Medulla oblongata (tissue), 1 donor: ENCODE measurements at regions not wholly inside any gene's neighbourhood (a gene's known extent, or its start where the extent isn't known, plus 50 kb on each side); places are given as distances from the start of the nearest gene placed in this dataset.
"Not testable (repeated sequence)": the region's sequence is repeated elsewhere in the genome, so short reads cannot be mapped to it uniquely, and the experiment has no call there.

Experiments used
- DNase-seq: peaks from one replicate; pipeline ENCODE4 v3.0.0-alpha.2; 2015; ENCODE audit errors: extremely low spot score

- peak; percentile 65 for DNase-seq
Measured at GRCh38 chr6:137933696-137934095, 66.6 kb downstream of the TNFAIP3 start.

GRCh38 chr6:137936798-137937197, 69.7 kb downstream of the TNFAIP3 start:
- DNase-seq, result no peak

GRCh38 chr6:137937834-137938233, 70.8 kb downstream of the TNFAIP3 start:
- DNase-seq, result no peak

DNA sequence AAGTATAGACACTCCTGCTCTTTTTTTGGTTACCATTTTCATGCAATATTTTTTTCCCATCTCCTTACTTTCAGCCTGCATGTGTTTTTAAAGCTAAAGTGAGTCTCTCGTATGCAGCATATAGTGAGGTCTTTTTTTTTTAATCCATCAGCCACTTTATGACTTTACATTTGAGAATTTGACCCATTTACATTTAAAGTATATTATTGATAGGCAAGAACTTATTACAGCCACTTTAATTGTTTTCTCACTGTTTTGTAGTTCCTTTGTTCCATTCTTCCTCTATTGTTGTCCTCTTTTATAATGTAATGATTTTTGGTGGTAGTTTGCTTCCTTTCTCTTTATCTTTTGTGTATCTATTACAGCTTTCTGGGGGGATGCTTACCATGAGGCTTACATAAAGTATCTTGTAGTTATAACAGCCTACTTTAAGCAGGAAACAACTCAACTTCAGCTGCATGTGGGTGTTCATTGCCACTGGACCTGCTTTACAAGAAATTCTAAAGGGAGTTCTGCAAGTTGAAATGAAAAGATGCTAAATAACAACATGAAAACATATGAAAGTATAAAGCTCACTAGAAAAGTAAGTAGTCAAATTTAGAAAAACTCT, 71.8 kb downstream of the TNFAIP3 start:
- DNase-seq, result no peak

- DNase-seq, result no peak
Measured at GRCh38 chr6:137941995-137942394, 74.9 kb downstream of the TNFAIP3 start.

DNA sequence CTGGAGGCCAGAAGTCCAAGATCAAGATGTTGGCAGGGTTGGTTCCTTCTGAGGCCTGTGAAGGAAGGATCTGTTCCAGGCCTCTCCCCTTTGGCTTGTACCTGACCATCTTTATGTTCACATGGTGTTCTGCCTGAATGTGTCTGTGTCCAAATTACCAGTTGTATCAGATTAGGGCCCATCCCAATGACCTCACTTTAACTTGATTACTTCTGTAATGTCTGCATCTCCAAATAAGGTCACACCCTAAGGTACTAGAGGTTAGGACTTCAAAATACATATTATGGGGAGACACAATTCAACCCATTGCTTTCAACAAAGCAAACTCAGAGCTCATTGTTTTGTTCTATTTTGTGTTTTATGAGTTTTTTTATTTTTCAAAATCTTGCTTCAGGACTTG, 75.7 kb downstream of the TNFAIP3 start:
- DNase-seq, result no peak

DNA sequence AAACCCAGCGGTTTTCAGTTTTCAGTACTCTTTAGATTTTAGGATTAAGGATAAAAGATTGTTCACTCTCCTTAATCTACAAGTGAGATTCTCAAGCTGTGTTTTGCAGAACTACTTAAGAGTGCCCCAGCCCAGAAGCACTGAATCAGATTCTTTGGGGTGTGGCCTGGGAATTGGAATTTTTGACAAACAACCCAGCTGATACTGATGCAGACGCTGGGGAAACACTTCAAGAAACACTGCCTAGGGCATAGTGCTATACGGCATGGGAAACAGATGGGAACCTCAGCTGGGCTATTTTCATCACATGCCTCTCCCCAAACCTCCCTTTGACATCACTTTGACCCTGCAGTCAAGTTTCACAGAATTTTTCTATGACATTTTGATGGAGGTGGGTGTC, 77.3 kb downstream of the TNFAIP3 start:
- DNase-seq, result not testable (repeated sequence)

DNA sequence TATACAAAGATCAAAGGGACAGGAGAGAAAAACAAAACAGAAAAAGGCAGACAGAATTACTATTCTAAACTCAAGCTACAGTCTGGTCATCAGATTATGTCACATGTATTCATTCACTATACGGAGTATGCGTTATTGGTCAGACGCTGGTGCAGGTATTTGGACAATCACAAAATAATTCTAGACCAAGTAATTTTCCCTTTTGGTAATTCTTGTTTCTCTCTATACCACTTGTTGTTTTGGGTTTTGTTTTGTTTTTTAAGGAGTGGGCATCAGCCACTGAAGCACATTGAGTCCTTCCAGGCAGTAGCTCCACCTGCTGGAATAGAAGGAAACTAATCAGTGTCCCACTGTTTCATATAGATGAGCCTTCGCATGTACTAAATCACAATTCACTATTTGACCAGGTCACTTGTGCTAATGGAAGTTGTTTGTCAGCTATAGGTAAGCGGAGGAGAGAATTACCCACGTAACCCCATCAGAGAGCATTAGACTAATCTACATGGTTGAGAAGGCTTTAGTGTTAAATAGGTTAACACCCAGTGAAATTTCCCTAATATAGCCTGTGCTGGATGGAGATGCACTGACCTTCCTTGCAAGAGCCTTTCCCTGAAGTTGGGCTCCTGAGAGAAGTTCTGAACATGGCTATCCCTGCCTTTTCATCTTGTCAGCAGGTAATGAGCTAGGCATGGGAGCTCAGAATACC, 77.9 kb downstream of the TNFAIP3 start:
- peak; percentile 53 for DNase-seq

- DNase-seq, result no peak
Measured at GRCh38 chr6:137949686-137950390, 82.8 kb downstream of the TNFAIP3 start.

- DNase-seq, result no peak
Measured at GRCh38 chr6:137950581-137950980, 83.5 kb downstream of the TNFAIP3 start.

DNA sequence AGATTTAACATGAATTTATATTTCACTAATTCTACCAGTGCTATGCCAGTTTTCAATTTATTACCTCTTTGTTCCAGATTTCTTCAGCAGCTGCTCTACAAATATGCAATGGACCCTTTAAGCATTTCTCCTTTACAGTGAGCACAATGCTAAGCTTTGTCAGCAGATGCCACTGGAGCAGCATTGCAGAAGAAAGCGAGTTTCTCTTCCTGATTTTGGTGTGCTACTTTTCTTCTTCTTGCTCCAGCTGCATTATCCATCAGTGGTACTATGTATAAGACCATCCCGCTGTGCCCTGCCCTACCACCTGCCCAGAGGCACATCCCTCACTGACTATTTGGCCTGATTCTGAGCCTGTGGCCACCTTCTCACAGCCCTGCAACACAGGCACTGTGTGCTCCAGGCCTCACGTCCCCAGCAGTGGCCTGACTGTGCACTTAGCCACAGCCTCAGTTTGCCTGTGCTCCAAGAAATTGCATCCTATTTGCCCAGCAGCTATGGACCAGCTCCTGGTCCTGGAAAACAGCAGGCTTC, 84.1 kb downstream of the TNFAIP3 start:
- DNase-seq, result peak; percentile 64

- no peak for DNase-seq
Measured at GRCh38 chr6:137952247-137952646, 85.2 kb downstream of the TNFAIP3 start.

DNA sequence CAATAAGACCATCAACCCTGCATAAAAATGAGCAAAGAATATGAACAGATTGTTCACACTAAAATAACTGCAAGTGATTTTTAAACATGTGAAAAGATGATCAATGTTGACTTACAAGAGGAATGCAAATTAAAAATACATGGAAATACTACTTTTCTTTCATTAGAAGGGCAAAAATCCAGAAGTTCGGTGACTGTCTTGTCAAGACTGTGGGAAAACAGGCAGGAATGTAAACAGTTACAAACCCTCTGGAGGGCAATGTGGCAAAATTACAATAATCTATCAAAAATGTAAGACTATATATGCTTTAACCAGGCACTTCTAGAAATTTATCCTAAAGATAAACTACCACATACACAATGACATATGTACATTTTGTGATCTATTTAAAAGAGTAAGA, 86.7 kb downstream of the TNFAIP3 start:
- DNase-seq, result no peak

DNA sequence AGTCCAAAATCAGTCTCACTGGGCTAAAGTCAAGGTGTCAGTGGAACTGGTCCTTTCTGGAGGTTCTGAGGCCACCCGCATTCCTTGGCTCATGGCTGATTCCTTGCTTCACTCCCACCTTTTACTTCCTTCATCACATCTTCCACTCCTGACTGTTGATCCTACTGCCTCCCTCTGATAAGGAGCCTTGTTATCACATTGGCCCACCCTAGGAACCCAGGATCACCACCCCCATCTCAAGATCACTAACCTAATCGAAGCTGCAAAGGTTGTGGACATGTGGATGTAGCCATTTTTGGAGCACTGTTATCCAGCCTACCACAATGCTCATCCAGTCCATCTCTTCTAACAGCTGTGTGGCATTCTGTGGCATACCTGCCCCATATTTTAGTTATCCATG, 87.2 kb downstream of the TNFAIP3 start:
- DNase-seq, result no peak

DNA sequence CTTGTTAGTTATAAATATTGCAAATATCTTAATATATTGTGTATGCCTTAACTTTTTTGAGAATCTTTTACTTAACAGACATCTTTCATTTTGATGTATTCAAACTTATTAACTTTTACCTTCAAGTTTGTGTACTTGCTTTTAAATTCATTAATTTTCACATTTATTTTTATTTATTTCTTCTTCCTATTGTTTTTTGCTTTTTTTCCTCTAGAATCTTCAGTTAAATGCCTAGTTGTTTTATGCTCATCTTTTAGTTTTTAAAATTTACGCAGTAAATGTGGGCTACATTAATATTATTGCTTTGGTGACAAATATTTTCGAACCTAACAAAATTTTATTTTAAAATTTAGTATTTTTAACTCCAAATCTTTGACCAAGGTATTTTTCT, 89.0 kb downstream of the TNFAIP3 start:
- no peak for DNase-seq

DNA sequence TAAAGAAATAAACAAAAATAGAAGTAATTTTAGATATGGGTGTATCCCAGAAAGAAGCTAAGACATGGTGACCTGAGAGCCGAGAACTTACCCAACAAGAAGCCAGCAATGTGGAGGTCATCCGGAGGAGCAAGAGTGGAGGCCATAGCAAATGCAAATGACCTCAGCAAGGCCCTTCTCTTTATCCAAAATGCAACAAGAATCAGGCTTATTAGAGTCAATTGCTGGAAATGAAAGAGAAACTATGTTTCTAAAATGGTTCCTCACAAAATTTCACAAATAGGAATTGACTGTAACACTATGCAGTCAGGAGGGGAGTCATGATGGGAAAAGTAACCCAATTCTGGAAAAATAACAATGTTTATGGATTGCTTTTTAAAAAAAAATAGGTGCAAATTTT, 90.4 kb downstream of the TNFAIP3 start:
- no peak for DNase-seq

- DNase-seq, result no peak
Measured at GRCh38 chr6:137958811-137959565, 91.9 kb downstream of the TNFAIP3 start.

DNA sequence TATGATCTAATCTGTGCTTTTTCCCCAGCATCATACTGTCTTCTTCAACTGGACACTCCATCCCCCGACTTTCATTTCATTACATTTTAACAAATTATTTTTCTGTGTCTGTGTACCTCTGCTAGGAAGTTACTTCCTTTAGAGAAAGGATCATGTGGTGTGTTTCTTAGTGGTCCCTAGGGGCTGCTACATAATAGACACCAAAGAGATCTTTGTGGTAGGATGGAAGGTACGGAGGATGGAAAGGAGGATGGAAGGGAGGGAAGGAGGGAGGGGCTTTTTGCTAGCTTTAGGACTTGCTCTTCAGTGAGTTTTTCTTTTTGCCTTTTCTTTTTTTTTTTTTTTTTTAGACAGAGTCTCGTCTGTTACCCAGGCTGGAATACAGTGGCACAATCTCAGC, 95.7 kb downstream of the TNFAIP3 start:
- no peak for DNase-seq

DNA sequence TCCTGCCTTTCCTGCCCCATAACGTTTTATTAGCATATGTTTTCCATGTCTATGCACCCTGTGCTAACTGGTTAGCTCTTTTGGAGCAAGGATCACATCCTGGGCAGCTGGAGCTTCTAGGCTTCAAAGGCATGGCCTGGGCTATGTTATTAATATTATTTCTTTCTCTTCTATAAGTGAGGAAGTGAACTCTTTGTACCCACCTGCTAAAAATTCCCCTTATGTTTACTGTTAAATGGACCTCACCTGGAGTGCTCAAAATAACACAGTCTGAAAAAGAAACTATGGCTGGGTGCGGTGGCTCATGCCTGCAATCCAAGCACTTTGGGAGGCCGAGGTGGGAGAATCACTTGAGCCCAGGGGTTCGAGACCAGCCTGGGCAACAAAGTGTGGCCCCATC, 97.8 kb downstream of the TNFAIP3 start:
- DNase-seq, result no peak

- no peak for DNase-seq
Measured at GRCh38 chr6:137967689-137968454, 100.8 kb downstream of the TNFAIP3 start.

DNA sequence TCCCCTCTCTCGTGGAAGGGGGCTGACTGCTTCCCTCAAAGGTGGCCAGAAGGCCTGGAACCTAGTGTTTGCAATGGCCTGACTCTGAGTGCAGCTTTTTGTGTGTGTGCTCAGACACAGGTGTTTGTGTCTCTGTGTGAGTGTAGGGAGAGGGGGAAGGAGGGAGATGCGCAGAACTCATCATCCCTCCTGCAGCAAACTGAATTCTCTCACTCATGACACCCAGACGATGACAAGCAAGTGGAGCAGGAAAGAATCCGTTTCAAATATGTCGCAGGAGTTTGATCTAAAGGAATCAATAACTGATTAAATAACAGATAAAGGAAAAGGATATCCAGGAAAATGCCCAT, 101.4 kb downstream of the TNFAIP3 start:
- no peak for DNase-seq
